NCI-H774 (cell line): ENCODE measurements at regions not wholly inside any gene's neighbourhood (a gene's known extent, or its start where the extent isn't known, plus 50 kb on each side); places are given as distances from the start of the nearest gene placed in this dataset.

ENCODE experiments used
- DNase-seq: peaks from one replicate; lab custom pipeline; 2025; lab: John Stamatoyannopoulos, UW

DNA sequence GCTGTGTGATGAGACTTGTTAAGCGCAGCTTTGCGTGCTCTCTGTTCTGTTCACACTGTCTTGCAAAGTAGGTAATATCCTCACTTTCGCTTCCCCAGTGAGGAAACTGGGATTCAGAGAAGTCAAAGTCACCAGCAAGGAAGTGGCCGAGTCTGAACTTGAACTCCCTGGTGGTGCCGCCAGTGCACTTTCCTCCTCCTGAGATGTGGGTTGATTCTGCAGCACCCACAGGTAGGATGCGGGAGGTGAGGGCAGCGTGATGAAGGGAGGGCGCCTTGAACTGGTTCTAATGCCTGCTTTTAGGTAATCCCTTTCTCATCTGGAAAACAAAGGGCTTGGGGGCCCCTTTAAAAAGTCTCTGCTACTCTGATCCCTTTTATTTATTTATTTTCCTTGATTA lies 54.9 kb upstream of the IGF1 start:
- no peak for DNase-seq

DNA sequence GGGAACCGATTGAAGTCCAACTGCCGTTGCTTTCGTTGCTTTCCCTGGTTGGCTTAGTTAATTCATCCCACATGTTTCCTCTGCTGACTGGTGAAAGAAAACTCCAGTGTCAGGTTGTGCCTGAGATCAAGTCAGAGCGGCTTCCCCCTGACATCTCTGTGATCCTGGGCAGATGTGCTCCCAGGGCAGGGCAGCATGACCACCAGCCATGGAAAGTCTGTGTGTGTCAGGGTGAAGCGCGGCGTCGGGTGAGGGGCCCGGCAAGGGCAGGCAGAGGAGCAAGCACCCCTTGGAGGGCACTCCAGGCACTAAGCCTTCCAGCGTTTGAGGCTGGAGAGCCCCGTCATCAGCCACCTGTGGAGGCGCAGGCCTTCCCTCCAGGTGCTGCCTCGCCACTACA lies 54.5 kb upstream of the IGF1 start:
- DNase-seq, result no peak

DNA sequence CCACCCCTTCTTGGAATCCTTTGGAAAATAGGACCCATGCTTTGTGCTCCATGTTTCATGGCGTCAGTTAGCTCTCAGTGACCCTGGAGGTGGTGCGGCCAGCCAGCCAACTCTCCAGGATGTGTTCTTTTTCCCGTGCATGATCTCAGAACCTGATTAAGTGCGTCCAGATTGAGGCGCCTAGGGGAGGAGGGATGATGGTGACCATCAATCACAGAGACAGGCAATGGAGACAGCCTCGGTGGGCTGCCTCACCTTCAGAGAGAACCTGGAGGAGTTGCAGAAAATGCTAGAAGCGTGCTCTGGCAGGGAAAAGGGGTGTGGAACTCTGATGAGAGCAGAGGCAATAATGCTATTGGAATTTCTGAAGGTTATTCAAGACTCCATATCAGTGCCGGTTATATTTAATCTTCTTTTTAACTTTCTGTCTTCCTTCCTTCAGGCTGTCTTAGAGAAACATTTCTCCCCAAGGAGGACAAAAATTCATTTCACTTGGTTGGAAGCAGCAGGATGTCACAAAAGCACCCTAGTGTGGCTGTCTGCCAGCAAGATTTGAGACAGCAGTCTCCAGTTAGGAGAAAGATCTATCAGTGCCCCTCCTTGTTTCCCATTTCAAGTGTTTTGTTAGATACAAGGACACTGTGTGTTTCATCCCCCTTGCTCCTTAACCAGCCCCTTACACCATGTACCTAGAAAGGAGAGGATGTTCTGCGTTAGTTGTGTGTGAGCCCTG lies 53.3 kb upstream of the IGF1 start:
- no peak for DNase-seq
